LNCAP (cell line): ENCODE measurements at regions not wholly inside any gene's neighbourhood (a gene's known extent, or its start where the extent isn't known, plus 50 kb on each side); places are given as distances from the start of the nearest gene placed in this dataset.

Experiments
- TF ChIP-seq, protein P1 (sequence below): fragments of 450-650 bp; IDR thresholded peaks from 2 replicates; pipeline ENCODE4 v1.5.1; 2017; ENCODE audit warnings: mild to moderate bottlenecking

DNA sequence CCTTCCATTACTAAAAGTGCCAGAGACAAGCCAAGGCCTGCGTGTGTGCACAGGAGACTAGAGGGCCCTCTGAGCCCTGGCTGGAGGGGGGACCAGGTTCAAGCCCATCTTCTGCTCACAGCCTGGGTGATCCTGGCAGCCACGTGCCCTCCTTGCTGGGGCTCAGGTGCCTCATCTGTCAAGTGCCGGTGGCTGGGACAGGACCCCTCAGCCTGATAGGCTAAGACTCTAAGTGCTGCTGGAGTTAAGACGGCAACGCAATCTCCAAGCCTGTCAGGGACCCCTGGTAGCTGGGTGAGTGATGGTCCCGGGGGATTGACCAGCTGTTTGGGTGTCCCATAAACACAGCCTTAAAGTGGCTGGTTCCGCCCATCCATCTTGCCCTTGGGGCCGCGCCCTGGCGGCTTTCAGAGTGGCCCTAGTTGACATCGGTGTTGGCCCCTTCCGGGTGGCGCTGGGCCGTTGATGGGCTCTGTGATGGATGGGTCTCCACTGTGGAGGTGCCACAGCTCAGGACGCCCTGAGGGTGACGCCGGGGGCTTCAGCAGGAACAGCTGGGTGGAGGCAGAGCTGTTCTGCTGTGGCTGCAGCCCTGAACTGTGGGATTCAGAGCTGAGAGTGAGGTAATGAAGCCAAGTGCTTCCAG is 136.2 kb downstream of the BARX1 start:
- TF ChIP-seq, protein P1, sequence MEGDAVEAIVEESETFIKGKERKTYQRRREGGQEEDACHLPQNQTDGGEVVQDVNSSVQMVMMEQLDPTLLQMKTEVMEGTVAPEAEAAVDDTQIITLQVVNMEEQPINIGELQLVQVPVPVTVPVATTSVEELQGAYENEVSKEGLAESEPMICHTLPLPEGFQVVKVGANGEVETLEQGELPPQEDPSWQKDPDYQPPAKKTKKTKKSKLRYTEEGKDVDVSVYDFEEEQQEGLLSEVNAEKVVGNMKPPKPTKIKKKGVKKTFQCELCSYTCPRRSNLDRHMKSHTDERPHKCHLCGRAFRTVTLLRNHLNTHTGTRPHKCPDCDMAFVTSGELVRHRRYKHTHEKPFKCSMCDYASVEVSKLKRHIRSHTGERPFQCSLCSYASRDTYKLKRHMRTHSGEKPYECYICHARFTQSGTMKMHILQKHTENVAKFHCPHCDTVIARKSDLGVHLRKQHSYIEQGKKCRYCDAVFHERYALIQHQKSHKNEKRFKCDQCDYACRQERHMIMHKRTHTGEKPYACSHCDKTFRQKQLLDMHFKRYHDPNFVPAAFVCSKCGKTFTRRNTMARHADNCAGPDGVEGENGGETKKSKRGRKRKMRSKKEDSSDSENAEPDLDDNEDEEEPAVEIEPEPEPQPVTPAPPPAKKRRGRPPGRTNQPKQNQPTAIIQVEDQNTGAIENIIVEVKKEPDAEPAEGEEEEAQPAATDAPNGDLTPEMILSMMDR, result no peak

DNA sequence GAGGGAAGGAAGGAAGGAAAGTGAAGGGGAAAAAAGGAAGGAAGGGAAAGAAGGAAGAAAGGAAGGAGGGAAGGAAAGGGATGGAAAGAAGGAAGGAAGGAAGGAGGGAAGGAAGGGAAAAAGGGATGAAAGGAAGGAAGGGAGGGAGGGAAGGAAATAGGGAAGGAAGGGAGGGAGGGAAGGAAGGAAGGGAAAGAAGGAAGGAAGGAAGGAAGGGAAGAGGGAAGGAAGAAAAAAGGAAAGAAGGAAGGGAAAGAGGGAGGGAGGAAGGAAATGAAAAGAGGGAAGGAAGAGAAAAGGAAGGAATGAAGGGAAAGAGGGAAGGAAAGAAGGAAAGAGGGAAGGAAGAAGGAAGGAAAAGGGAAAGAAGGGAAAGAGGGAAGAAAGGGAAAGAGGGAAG is 136.9 kb downstream of the BARX1 start:
- TF ChIP-seq, protein P1, result no peak

DNA sequence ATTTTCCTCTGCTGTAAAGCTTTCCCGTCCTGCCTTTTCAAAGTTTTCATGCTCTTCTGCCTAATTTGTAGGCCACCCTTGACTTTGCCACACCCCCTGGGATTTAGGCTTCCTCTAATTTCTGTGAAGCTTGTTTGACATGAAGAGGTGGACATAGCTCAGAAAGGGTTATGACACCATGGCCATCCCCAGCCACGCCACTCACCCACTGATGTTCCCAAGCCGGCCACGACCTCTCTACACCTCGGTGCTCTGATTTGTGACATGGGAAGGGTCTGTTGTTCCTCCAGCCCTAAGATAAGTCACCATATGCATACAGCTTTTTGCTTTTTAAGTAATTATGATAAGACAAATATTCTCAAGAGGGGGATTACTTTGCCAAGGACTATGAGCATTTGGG is 139.5 kb downstream of the BARX1 start:
- TF ChIP-seq, protein P1, result no peak

DNA sequence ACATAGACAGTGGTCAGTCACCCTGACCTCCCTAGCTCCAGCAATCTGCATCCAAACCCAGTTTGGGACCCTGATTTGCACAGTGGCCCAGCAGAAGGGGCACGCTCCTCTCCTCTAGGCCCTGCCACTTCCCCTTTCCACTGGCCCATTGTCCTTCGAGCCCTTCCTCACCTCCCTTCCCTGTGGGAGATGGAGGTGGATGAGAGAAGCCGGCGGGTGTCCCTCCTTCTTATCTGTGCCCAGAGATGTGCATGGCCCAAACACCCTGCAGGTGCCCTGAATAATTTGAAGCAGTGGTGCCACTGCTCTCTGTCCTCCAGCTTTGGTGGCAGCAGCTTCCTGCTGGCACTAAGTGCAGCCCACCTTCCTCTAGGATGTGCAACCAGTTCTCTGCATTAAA is 140.0 kb downstream of the BARX1 start:
- TF ChIP-seq, protein P1, result no peak

DNA sequence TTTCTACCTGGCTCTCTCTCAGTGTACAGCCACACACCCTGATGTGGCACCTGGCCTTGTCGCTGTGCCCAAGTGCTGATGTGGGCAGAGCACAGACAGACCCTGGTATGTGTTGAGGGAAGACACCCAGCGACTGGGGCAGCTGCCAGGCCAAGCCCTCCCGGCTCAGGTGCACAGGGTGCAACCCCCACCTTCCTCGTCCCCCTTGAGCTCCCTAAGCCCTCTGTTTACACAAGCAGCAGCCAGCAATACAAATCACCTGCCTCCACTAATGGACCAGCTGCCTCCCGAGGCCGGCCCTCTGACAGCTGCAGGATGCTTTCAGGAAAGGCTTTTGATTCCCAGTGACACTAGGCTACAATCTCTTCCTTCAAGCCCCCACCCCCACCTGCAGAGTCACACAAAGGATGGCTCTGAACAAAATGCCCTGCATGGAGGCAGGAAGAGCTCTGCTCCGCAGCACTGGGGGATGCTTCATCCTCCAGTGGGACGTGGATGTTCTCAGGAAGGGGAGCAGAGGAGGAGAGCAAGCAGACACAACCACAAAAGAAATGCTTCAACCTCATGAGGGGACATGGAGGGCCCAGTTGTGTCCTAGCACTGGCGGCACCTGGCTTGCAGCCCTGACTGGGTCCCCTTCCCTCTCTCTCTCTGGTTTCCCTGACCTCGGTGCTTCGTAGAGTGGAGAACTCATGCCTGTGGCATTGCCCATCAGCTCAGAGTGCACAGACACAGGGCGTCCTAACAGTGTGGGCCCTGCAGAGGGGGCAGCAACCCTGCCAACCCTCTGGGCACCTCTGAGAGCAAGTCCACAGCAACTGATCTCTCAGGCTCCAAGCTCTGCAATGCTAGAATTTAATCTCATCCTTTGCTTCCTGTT is 140.8 kb downstream of the BARX1 start:
- TF ChIP-seq, protein P1, result 0 out of 2 replicates have a peak, but pooled peaks have one; percentile 9

DNA sequence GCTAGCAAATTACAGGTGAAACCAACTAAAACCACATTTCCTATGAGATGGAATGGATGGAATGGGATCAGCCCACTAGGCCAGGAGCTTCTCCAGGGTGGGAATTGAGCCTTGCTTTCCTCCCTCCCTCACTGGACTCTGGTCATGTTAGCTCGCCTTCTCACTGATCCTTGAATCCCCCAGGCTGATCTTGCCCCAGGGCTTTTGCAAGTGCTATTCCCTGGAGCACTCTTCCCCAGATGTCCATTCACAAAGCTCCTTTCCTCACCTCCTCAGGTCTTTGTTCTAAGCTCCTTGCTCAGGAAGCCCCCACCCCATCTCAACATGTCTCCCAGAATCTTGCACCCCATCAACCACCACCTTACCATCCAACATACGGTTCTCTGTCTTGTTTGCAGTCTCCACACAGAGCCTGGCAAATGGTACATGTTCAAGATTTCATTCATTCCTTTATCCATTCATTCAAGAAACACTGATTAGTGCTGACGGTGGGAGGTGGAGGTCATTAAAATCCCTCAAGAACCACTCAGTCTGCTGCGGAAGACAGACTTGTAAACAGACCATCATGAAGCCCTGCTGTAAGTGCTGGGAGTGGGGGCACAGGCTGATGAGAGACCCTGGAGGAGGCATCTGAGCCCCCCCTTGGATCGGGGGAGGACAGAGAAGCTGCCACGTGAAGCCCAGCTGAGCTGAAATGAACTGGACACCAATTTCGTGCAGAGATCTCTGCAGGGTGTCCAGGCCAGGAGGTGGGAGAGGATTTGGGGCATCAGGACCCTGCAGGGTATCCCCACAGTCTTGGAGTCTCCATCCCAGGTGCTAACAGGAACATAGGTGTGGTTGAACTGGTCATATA is 141.7 kb downstream of the BARX1 start:
- TF ChIP-seq, protein P1, result no peak

DNA sequence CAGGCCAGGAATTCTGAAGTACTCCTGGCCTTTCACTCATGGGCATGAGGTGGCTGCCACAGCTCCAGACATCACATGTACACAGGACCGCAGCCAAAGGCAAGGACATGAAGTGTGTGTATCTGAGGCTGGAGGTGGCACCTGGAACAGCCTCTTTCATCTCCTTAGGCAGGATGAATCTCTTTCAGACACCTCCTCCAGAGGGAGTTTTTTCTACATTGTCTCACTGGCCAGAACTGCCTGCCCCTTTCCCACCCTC is 142.8 kb downstream of the BARX1 start:
- TF ChIP-seq, protein P1, result no peak
